Natural killer cell (primary cell): ENCODE measurements at regions not wholly inside any gene's neighbourhood (a gene's known extent, or its start where the extent isn't known, plus 50 kb on each side); places are given as distances from the start of the nearest gene placed in this dataset.

Source experiments
- ATAC-seq, 3 donors: fragments of 150-1000 bp in 2 of 3; fragments of 200-7000 bp in 1 of 3; cut with Tn5 transposase; 1 replicate in 1 of 3; 2 replicates in 2 of 3; pipeline ENCODE4 v1.10.0; 2021; ENCODE audit warnings: mild to moderate bottlenecking in 2 of 3, moderate library complexity in 2 of 3
- DNase-seq, 2 donors: peaks; one replicate each; pipeline versions ENCODE4 v3.0.0 to v3.0.0-alpha.2; 2013 to 2021; ENCODE audit warnings: mixed read lengths in 1 of 2
- H3K27ac ChIP-seq: one replicate; pipeline ENCODE4 v1.5.1; 2013; ENCODE audit warnings: mild to moderate bottlenecking, low read length
- H3K27me3 ChIP-seq: one replicate; pipeline ENCODE4 v1.6.1; 2013; ENCODE audit warnings: low read length; ENCODE audit not compliant: control insufficient read depth, insufficient read depth
- H3K36me3 ChIP-seq: one replicate; pipeline ENCODE4 v1.6.1; 2013; ENCODE audit warnings: low read length; ENCODE audit not compliant: control insufficient read depth, insufficient read depth
- H3K4me1 ChIP-seq: one replicate; pipeline ENCODE4 v1.6.1; 2013; ENCODE audit warnings: low read length; ENCODE audit not compliant: control insufficient read depth, insufficient read depth
- H3K4me3 ChIP-seq: one replicate; pipeline ENCODE4 v1.5.1; 2013; ENCODE audit warnings: low read length
- H3K9me3 ChIP-seq: one replicate; pipeline ENCODE4 v1.6.1; 2013; ENCODE audit warnings: low read length; ENCODE audit not compliant: control insufficient read depth, insufficient read depth
- H3K27ac Mint-ChIP-seq, 2 donors: one replicate each; pipeline ENCODE4 v1.8.0; 2022; ENCODE audit warnings: mild to moderate bottlenecking in 2 of 2, mixed read lengths in 2 of 2, moderate library complexity in 1 of 2
- H3K27me3 Mint-ChIP-seq, 2 donors: one replicate each; pipeline ENCODE4 v1.8.0; 2022; ENCODE audit warnings: low read depth in 2 of 2, mixed read lengths in 2 of 2
- H3K36me3 Mint-ChIP-seq: one replicate; pipeline ENCODE4 v1.8.0; 2022; ENCODE audit warnings: mixed read lengths
- H3K4me1 Mint-ChIP-seq, 2 donors: one replicate each; pipeline ENCODE4 v1.8.0; 2022; ENCODE audit warnings: mixed read lengths in 2 of 2
- H3K4me3 Mint-ChIP-seq: one replicate; pipeline ENCODE4 v1.8.0; 2022; ENCODE audit warnings: mild to moderate bottlenecking, moderate library complexity, mixed read lengths
- H3K9me3 Mint-ChIP-seq, 2 donors: one replicate each; pipeline ENCODE4 v1.8.0; 2022; ENCODE audit warnings: mixed read lengths in 2 of 2
- WGBS: methylation state at CpG from one replicate; pipeline ENCODE4 v1.1.7; 2013; ENCODE audit warnings: missing lambda C conversion rate; ENCODE audit not compliant: insufficient coverage; 5-methylcytosine and 5-hydroxymethylcytosine counted together
- intact Hi-C: fragments of 100-400 bp; cut with micrococcal nuclease; formaldehyde crosslinking; loops from one replicate; pipeline ENCODE4 v1.14.2; 2022
- TF ChIP-seq, protein P1 (sequence below): fragments of 200-600 bp; IDR thresholded peaks from one replicate; pipeline ENCODE4 v1.8.0; 2022; ENCODE audit warnings: antibody characterized with exemption

DNA sequence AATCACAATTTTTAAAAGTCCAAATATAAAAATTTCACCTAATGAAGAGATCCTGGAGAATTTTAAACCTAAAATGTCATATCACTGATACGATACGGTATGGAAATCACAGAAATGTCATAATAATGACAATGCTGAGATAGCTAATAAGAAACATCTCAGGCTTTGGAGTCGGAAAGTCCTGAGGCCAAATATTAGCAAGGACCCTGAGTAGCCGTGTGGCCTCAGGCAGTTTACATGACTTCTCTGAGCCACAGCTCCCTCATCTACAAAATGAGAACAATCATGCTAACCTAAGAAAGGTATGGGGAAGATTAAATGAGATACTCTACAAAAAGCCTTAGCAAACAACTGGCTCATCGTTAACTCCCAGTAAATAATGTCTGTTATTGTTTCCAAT is 100.9 kb upstream of the NEBL start:
- no peak overlapping the region for H3K27ac ChIP-seq
- intact Hi-C loops = no loop called here
- H3K4me3 Mint-ChIP-seq = no peak overlapping the region
- H3K9me3 ChIP-seq = no peaks in the 10 kb centered on the region
- no peaks in the 10 kb centered on the region for H3K36me3 ChIP-seq
- no peak for ATAC-seq
- H3K4me1 Mint-ChIP-seq = no peaks in the 10 kb centered on the region
- no peaks in the 10 kb centered on the region for H3K27me3 ChIP-seq
- no peak overlapping the region for H3K27ac Mint-ChIP-seq
- no peak for DNase-seq
- H3K36me3 Mint-ChIP-seq = no peaks in the 10 kb centered on the region
- peaks cover 0 to 6% of the 10 kb centered on the region in 2 donors for H3K27me3 Mint-ChIP-seq
- TF ChIP-seq, protein P1, sequence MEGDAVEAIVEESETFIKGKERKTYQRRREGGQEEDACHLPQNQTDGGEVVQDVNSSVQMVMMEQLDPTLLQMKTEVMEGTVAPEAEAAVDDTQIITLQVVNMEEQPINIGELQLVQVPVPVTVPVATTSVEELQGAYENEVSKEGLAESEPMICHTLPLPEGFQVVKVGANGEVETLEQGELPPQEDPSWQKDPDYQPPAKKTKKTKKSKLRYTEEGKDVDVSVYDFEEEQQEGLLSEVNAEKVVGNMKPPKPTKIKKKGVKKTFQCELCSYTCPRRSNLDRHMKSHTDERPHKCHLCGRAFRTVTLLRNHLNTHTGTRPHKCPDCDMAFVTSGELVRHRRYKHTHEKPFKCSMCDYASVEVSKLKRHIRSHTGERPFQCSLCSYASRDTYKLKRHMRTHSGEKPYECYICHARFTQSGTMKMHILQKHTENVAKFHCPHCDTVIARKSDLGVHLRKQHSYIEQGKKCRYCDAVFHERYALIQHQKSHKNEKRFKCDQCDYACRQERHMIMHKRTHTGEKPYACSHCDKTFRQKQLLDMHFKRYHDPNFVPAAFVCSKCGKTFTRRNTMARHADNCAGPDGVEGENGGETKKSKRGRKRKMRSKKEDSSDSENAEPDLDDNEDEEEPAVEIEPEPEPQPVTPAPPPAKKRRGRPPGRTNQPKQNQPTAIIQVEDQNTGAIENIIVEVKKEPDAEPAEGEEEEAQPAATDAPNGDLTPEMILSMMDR = no peak
- no peaks in the 10 kb centered on the region for H3K4me1 ChIP-seq
- no peaks in the 10 kb centered on the region for H3K9me3 Mint-ChIP-seq
- WGBS = 95% methylated on average over 4 of the region's 5 CpGs
- H3K4me3 ChIP-seq = no peak overlapping the region

DNA sequence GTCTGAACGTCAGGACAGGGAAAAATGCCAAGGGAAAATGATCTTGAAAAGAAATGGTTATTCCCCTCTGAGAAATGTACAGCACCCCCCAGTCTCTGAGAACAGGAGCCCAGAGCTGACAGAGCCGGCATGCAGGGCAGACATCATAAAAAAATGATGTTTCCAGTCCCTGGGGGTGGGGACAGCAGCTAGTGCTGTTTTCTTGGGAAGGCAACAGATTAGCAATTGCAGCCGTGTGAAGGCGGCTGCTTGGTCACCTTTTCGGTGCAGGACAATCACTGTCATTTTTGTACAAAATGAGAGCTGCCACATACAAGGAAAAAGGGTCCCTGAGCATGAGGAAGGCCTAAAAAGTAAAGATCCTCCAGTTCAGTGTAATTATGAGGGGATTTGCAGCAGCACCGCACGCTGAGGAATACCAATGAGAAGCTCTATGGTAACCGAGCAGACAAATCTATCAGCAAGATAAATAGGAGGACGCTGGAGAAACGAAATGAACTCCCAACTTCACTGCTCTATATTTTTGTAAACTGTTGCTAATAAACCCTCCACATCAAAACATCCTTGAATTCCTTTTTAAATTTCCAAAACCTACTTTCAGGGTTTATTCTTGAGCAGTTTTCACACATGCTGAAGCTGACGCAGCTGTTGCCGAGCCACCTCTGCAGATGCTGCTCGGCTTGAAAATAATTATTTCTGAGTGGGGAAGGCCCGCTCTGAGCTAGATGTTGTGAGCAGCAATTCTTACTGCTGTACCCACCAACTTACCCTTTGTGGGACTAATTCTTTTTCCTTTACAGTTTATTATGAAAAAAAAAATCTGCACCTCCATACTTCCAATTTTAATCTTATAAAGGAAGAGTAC is 98.2 kb upstream of the NEBL start:
- Mint-ChIP-seq H3K36me3 (no peaks in the 10 kb centered on the region), H3K27ac (no peak overlapping the region), H3K4me1 (no peaks in the 10 kb centered on the region), H3K27me3 (peaks cover 0 to 3% of the 10 kb centered on the region in 2 donors), H3K9me3 (no peaks in the 10 kb centered on the region), H3K4me3 (no peak overlapping the region)
- WGBS = 83% methylated on average over 14 of the region's 14 CpGs
- no peaks in the 10 kb centered on the region for H3K9me3 ChIP-seq
- intact Hi-C loops = no loop called here
- ATAC-seq = no peak
- TF ChIP-seq, protein P1 = no peak
- H3K4me3 ChIP-seq = no peak overlapping the region
- no peaks in the 10 kb centered on the region for H3K4me1 ChIP-seq
- no peaks in the 10 kb centered on the region for H3K36me3 ChIP-seq
- H3K27me3 ChIP-seq = no peaks in the 10 kb centered on the region
- DNase-seq = no peak
- no peak overlapping the region for H3K27ac ChIP-seq

DNA sequence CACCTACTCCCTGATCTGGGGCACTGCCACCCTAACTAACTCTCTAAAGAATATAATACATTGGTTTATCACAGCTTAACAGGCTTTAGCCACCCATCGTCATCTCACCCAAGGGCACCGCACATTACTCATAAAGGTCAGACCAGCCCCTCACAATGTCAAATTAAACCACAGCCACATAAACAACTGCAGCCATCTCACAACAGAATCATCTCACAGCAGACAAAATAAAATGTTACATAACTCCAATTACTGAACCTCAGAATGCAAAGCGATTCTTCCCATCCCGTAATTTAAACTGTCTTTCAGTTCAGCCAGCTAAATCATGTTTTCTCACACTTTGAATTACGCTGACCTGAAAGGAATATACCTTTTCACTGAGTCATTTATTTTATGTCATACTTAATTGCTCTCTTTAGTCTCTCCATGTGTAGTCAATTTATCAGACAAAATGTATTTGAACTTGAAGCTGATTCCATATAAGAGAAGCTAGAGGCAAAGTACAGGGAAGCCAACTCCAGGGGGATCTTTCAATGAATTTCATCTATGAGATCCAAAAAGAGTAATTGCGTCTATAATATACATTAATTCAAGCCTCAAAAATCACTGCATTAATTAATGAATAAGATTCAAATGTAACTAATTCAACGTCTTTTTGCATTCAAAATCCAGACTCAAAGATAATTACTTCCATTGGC is 96.9 kb upstream of the NEBL start:
- Histone ChIP-seq H3K27me3 (no peaks in the 10 kb centered on the region), H3K27ac (no peak overlapping the region), H3K9me3 (no peaks in the 10 kb centered on the region), H3K4me1 (no peaks in the 10 kb centered on the region), H3K36me3 (no peaks in the 10 kb centered on the region), H3K4me3 (no peak overlapping the region)
- H3K4me1 Mint-ChIP-seq = no peaks in the 10 kb centered on the region
- peaks cover 0 to 3% of the 10 kb centered on the region in 2 donors for H3K27me3 Mint-ChIP-seq
- DNase-seq (no peak), ATAC-seq (no peak)
- H3K36me3 Mint-ChIP-seq = no peaks in the 10 kb centered on the region
- TF ChIP-seq, protein P1 = no peak
- no peaks in the 10 kb centered on the region for H3K9me3 Mint-ChIP-seq
- H3K4me3 Mint-ChIP-seq = no peak overlapping the region
- 93% methylated on average over 6 of the region's 7 CpGs for WGBS
- intact Hi-C loops = no loop called here
- no peak overlapping the region for H3K27ac Mint-ChIP-seq
